K562 (cell line): ENCODE measurements at regions not wholly inside any gene's neighbourhood (a gene's known extent, or its start where the extent isn't known, plus 50 kb on each side); places are given as distances from the start of the nearest gene placed in this dataset.

ENCODE experiments used
- ATAC-seq: fragments of 200-7000 bp; cut with Tn5 transposase; 3 replicates; pipeline ENCODE4 v1.9.1; 2020; ENCODE audit warnings: moderate library complexity
- BruUV-seq: library from RNA; stranded (reverse); fragments of 400-500 nt; replicated peaks from 2 replicates; lab custom pipeline; 2021; lab: Mats Ljungman, UMichigan
- CTCF ChIA-PET: fragments of 300-600 bp; formaldehyde crosslinking; extraction: SDS; loops from one replicate; lab custom pipeline; 2021; ENCODE audit warnings: low intra/inter-chr PET ratio; lab: Yijun Ruan, JAX
- POLR2A ChIA-PET: fragments of 300-600, 350-650 bp; sonication (Branson Sonifier 250); formaldehyde crosslinking; extraction: SDS; loops from one replicate; lab custom pipeline; 2021; ENCODE audit warnings: antibody characterized with exemption, inconsistent platforms; lab: Yijun Ruan, JAX
- DNase-seq, 4 experiments: peaks; one replicate each; pipeline versions ENCODE4 v3.0.0 to v3.0.0-alpha.2; 2011 to 2018; ENCODE audit warnings: low spot score in 3 of 4, mixed read lengths in 3 of 4; ENCODE audit errors: extremely low read depth in 1 of 4
- FAIRE-seq: peaks from 2 replicates; lab custom pipeline; 2011; peaks lifted over from hg19 to GRCh38; lab: Jason Lieb, UNC
- H2AFZ ChIP-seq: 2 replicates; pipeline ENCODE4 v1.6.0; 2011; ENCODE audit warnings: low read depth, low read length, control low read depth, inconsistent platforms
- H3K27ac ChIP-seq: fragments of 200-600 bp; 3 replicates; pipeline ENCODE4 v1.8.0; 2011; ENCODE audit warnings: low read depth, mild to moderate bottlenecking, control low read depth, inconsistent platforms, low read length, moderate library complexity, mixed read lengths; ENCODE audit errors: extremely low read depth
- H3K27me3 ChIP-seq, 2 experiments: fragments of 300-600 bp in 1 of 2; 2 replicates in 1 of 2; 3 replicates in 1 of 2; pipeline versions ENCODE4 v1.6.0 to v1.8.0; 2011; ENCODE audit warnings: inconsistent platforms in 2 of 2, low read length in 2 of 2, mild to moderate bottlenecking in 1 of 2, mixed read lengths in 1 of 2, moderate library complexity in 1 of 2; ENCODE audit not compliant: control insufficient read depth in 2 of 2, insufficient read depth in 2 of 2
- H3K36me3 ChIP-seq: fragments of 300-600 bp; 3 replicates; pipeline ENCODE4 v1.8.0; 2011; ENCODE audit warnings: mild to moderate bottlenecking, low read length, inconsistent platforms; ENCODE audit not compliant: control insufficient read depth, insufficient read depth
- H3K4me1 ChIP-seq, 2 experiments: fragments of 200-600 bp in 1 of 2; replicated peaks in 1 of 2; 2 replicates in 1 of 2; 3 replicates in 1 of 2; pipeline versions ENCODE4 v1.5.1 to v1.8.0; 2011; ENCODE audit warnings: inconsistent platforms in 2 of 2, low read length in 2 of 2, mild to moderate bottlenecking in 1 of 2, mixed read lengths in 1 of 2, moderate library complexity in 1 of 2; ENCODE audit not compliant: control insufficient read depth in 2 of 2, insufficient read depth in 2 of 2
- H3K4me2 ChIP-seq: 2 replicates; pipeline ENCODE4 v1.6.1; 2011; ENCODE audit warnings: low read length, control low read depth, inconsistent platforms, mixed read lengths; ENCODE audit not compliant: insufficient read depth
- H3K4me3 ChIP-seq: fragments of 200-600 bp; sonication (generic), shearing (Covaris generic); 2 replicates; pipeline ENCODE4 v1.5.1; 2016; ENCODE audit warnings: control low read depth, inconsistent platforms
- H3K79me2 ChIP-seq: fragments of 200-600 bp; 3 replicates; pipeline ENCODE4 v1.8.0; 2011; ENCODE audit warnings: low read length, inconsistent platforms; ENCODE audit not compliant: control insufficient read depth, insufficient read depth
- H3K9ac ChIP-seq, 2 experiments: 2 replicates each; pipeline versions ENCODE4 v1.6.0 to v1.6.1; 2011; ENCODE audit warnings: low read depth in 2 of 2, low read length in 2 of 2, control low read depth in 1 of 2, inconsistent platforms in 1 of 2, mild to moderate bottlenecking in 1 of 2, mixed read lengths in 1 of 2; ENCODE audit not compliant: insufficient read depth in 1 of 2
- H3K9me1 ChIP-seq: one replicate; pipeline ENCODE4 v1.6.0; 2011; ENCODE audit warnings: inconsistent platforms, mild to moderate bottlenecking, low read length, moderate library complexity; ENCODE audit not compliant: control insufficient read depth, insufficient read depth
- H3K9me3 ChIP-seq: replicated peaks from 2 replicates; pipeline ENCODE4 v1.5.1; 2011; ENCODE audit warnings: low read depth, low read length, inconsistent platforms; ENCODE audit not compliant: control insufficient read depth, insufficient read depth
- H4K20me1 ChIP-seq: replicated peaks from 2 replicates; pipeline ENCODE4 v1.6.1; 2011; ENCODE audit warnings: low read length, inconsistent platforms, mixed read lengths; ENCODE audit not compliant: control insufficient read depth, insufficient read depth
- ELF2 ChIP-seq: fragments of 250-450 bp; sonication (Bioruptor Pico); IDR thresholded peaks from 2 replicates; pipeline ENCODE4 v1.5.0; 2021; ENCODE audit warnings: mild to moderate bottlenecking
- ETS2 ChIP-seq: IDR thresholded peaks from 2 replicates; pipeline ENCODE4 v1.6.1; 2016; ENCODE audit warnings: borderline replicate concordance, missing genetic modification characterization, mild to moderate bottlenecking, moderate library complexity, missing compliant biosample characterization; ENCODE audit not compliant: poor library complexity, severe bottlenecking
- GATAD2A ChIP-seq: fragments of 450-650 bp; IDR thresholded peaks from 2 replicates; pipeline ENCODE4 v1.6.1; 2017
- NCOR1 ChIP-seq: fragments of 450-650 bp; IDR thresholded peaks from 2 replicates; pipeline ENCODE4 v1.6.1; 2016; ENCODE audit warnings: mild to moderate bottlenecking, moderate library complexity
- NFIC ChIP-seq: fragments of 450-650 bp; IDR thresholded peaks from 2 replicates; pipeline ENCODE4 v1.6.1; 2017; ENCODE audit warnings: mild to moderate bottlenecking, inconsistent platforms
- SMARCE1 ChIP-seq: fragments of 450-650 bp; IDR thresholded peaks from 2 replicates; pipeline ENCODE4 v1.7.1; 2016; ENCODE audit warnings: mild to moderate bottlenecking
- TAF7 ChIP-seq: fragments of 450-650 bp; IDR thresholded peaks from 2 replicates; pipeline ENCODE4 v1.6.1; 2016; ENCODE audit warnings: missing genetic modification characterization, missing compliant biosample characterization
- ZBTB17 ChIP-seq: fragments of 450-650 bp; formaldehyde crosslinking; IDR thresholded peaks from 2 replicates; pipeline ENCODE4 v1.4.0; 2020; ENCODE audit warnings: mild to moderate bottlenecking
- ZNF165 ChIP-seq: fragments of 250-450 bp; sonication (Bioruptor Pico); IDR thresholded peaks from 2 replicates; pipeline ENCODE4 v1.4.0; 2020; ENCODE audit warnings: borderline replicate concordance
- ZNF717 ChIP-seq: fragments of 250-450 bp; sonication (Bioruptor Pico); IDR thresholded peaks from 2 replicates; pipeline ENCODE4 v1.5.0; 2021
- ZNF764 ChIP-seq: fragments of 250-450 bp; sonication (Bioruptor Pico); IDR thresholded peaks from 2 replicates; pipeline ENCODE4 v1.4.0; 2020; ENCODE audit warnings: low read depth, mild to moderate bottlenecking, moderate library complexity
- ZZZ3 ChIP-seq: fragments of 450-650 bp; IDR thresholded peaks from 2 replicates; pipeline ENCODE4 v1.6.1; 2016; ENCODE audit warnings: antibody characterized with exemption, mild to moderate bottlenecking, moderate library complexity
- WGBS: fragments of 100-300 bp; shearing (Covaris generic); methylation state at CpG from one replicate; pipeline ENCODE4 v1.1.6; 2016; ENCODE audit warnings: low coverage, mixed read lengths; ENCODE audit not compliant: insufficient coverage; ENCODE audit errors: missing lambda C conversion rate; 5-methylcytosine and 5-hydroxymethylcytosine counted together
- in situ Hi-C: fragments of 300-500 bp; cut with MboI; formaldehyde crosslinking; loops from 4 replicates; pipeline ENCODE4 v1.15.0; 2018; ENCODE audit warnings: inconsistent platforms, mixed read lengths
- intact Hi-C: fragments of 100-400 bp; cut with micrococcal nuclease; formaldehyde crosslinking; loops from 2 replicates; pipeline ENCODE4 v1.14.2; 2022
- TF ChIP-seq, protein P1 (sequence below): sonication (generic); formaldehyde crosslinking; IDR thresholded peaks from 2 replicates; pipeline ENCODE4 v1.4.0; 2020; ENCODE audit warnings: mild to moderate bottlenecking, missing genetic modification reagents
- TF ChIP-seq, protein P2 (sequence below): fragments of 250-450 bp; sonication (Bioruptor Pico); IDR thresholded peaks from 2 replicates; pipeline ENCODE4 v1.8.0; 2022; ENCODE audit warnings: moderate library complexity, mild to moderate bottlenecking, inconsistent platforms

DNA sequence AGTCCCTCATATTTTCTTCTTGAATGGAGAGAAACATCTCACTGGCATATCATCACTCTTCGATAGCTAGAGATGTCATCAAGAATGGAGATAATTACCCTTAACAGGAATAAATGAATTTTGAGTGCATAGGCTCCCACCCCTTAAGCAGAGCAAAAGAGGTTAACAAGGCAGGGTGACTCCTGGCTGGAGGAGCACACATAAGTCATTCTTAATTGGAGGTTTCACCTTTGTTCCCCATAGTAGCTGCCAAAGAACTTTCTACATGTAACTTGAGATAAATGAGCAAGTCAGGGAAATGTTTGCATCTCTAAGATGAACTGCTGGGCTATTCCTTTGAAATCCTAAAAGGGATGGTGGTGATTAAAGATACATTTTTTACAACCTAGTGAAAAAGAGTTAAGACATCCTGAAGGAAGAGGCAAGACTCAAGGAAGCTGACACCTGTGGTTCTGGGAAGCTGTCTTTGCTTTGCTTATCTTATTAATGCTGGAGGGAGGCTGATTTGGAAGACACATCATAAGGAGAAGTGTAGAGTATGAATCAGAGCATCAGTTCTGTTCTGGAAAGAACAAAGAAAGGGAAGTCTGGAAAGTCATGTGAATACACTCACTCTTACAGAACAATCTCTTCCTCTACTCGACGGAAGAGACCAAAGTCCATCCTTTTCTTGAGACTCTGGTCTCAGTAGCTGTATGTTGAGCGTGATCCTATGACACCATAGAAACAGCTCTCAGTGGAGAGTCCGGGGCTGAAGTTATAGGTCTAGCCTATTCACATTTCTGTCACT lies 326.3 kb downstream of the OSTF1 start (continued):
- TF ChIP-seq ZZZ3 = no peak
- TF ChIP-seq ZNF764 (CRISPR knock-in tag) = no peak
- no peak for TF ChIP-seq NFIC

DNA sequence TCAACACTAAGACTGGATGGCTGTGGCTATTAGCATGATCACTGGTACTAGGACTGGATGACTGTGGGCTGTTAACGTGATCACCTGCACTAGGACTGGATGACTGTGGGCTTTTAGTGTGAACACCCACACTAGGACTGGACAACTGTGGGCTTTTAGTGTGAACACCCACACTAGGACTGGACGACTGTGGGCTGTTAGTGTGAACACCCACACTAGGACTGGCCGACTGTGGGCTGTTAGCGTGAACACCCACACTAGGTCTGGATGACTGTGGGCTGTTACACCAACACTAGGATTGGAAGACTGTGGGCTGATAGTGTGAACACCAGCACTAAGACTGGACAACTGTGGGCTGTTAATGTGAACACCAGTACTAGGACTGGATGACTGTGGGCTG lies 329.2 kb downstream of the OSTF1 start:
- no peak overlapping the region for H3K4me3 ChIP-seq
- no peak overlapping the region for H2AFZ ChIP-seq
- no peaks in the 10 kb centered on the region for H4K20me1 ChIP-seq
- H3K9ac ChIP-seq = no peak overlapping the region
- BruUV-seq = no TSS peak
- intact Hi-C loops (no loop called here), in situ Hi-C loops (no loop called here)
- ChIA-PET POLR2A (no interaction called here), CTCF (no interaction called here)
- H3K4me1 ChIP-seq = no peaks in the 10 kb centered on the region
- no peaks in the 10 kb centered on the region for H3K79me2 ChIP-seq
- FAIRE-seq (no peak), DNase-seq (no peak), ATAC-seq (no peak)
- TF ChIP-seq ZNF717 (CRISPR knock-in tag) (no peak), ELF2 (CRISPR knock-in tag) (no peak), GATAD2A (no peak), ZNF165 (CRISPR knock-in tag) (no peak), NCOR1 (no peak), TAF7 (tag) (no peak), SMARCE1 (no peak), ZBTB17 (no peak), ETS2 (no peak)
- TF ChIP-seq, protein P1, sequence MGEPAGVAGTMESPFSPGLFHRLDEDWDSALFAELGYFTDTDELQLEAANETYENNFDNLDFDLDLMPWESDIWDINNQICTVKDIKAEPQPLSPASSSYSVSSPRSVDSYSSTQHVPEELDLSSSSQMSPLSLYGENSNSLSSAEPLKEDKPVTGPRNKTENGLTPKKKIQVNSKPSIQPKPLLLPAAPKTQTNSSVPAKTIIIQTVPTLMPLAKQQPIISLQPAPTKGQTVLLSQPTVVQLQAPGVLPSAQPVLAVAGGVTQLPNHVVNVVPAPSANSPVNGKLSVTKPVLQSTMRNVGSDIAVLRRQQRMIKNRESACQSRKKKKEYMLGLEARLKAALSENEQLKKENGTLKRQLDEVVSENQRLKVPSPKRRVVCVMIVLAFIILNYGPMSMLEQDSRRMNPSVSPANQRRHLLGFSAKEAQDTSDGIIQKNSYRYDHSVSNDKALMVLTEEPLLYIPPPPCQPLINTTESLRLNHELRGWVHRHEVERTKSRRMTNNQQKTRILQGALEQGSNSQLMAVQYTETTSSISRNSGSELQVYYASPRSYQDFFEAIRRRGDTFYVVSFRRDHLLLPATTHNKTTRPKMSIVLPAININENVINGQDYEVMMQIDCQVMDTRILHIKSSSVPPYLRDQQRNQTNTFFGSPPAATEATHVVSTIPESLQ (CRISPR knock-in tag) = no peak
- TF ChIP-seq, protein P2, sequence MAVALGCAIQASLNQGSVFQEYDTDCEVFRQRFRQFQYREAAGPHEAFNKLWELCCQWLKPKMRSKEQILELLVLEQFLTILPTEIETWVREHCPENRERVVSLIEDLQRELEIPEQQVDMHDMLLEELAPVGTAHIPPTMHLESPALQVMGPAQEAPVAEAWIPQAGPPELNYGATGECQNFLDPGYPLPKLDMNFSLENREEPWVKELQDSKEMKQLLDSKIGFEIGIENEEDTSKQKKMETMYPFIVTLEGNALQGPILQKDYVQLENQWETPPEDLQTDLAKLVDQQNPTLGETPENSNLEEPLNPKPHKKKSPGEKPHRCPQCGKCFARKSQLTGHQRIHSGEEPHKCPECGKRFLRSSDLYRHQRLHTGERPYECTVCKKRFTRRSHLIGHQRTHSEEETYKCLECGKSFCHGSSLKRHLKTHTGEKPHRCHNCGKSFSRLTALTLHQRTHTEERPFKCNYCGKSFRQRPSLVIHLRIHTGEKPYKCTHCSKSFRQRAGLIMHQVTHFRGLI = no peak
- 0% methylated on average over 4 of the region's 4 CpGs for WGBS
- H3K36me3 ChIP-seq = no peaks in the 10 kb centered on the region
- H3K9me3 ChIP-seq = no peaks in the 10 kb centered on the region
- no peak overlapping the region for H3K27ac ChIP-seq
- H3K4me2 ChIP-seq = no peak overlapping the region
- H3K9me1 ChIP-seq = no peaks in the 10 kb centered on the region
- no peaks in the 10 kb centered on the region for H3K27me3 ChIP-seq
